CD4-positive, alpha-beta memory T cell (primary cell): ENCODE measurements at regions not wholly inside any gene's neighbourhood (a gene's known extent, or its start where the extent isn't known, plus 50 kb on each side); places are given as distances from the start of the nearest gene placed in this dataset. TPM values are rescaled to one million over a fixed set of nuclear protein-coding genes. Genes with fewer than 3 reads are reported as not detected.

Experiments used
- microRNA-seq: library from miRNA; unstranded; fragments of <30 nt; microRNA quantifications from one replicate; pipeline ENCODE4 v1.2.0, GENCODE V29; 2021; ENCODE audit warnings: borderline replicate concordance, borderline number of aligned reads, borderline microRNAs expressed, mixed read lengths

Small RNA genes lying in the stretch of these regions (microRNA-seq; reads per million reads assigned to microRNA genes)
- not detected for gene MIR4316
